ENCODE measurements at regions not wholly inside any gene's neighbourhood (a gene's known extent, or its start where the extent isn't known, plus 50 kb on each side); places are given as distances from the start of the nearest gene placed in this dataset.
A peak's percentile ranks its signal among the peaks of the same experiment; 100 is the strongest.

DNA sequence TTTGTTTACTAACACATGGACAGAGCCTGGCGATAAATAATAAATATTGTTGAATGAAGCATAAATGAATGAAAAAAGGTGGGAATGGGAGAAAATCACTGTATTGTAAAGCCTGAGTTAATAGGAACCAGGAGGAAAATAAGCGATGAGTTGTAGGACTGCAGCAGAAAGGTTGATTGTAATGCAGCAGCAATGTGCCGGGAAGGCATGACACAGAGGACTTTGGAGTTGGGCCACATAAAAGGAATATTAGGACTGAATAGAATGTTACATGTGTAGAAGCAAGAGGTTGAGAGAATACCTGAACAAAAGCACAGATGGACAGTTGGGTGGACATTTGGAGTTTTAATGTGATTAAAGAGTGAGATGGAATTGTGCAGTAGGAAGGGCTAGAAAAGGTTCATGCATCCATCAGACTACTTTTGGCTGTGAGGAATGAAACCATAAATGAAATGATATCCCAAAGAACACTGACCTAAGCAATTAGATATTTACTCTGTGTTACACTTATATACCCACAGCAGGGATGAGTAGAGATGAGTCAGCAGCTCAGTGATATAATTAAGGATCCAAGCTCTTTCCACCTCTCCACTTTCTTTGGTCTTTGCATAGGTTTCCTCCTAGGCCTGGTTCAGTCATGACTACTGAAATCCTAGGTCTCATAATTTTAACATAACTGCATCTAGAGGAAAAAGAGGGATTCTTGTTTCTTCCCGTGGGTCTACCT is 55.4 kb downstream of the CCER1 start:
- no peak for DNase-seq (ENCODE audit: extremely low read depth, low read depth, low spot score)

DNA sequence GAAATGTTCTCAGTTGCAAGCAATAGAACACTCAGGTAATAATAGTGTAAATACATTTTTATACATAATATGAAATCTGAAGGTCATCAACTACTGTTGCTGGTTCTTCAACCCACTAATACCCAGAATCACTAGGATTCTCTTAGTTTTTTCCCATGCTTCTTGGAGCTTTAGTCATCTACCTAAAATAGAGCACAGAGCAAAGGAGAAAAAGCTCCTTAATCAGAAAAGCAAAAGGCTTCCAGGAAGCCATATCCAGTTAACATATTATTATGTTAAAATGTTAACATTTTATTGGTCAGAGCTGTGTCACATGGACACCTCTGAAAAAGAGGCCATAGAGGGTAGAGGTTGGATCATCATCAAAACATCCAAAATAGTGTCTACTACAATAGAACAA is 57.0 kb downstream of the CCER1 start:
- no peak for DNase-seq (ENCODE audit: extremely low read depth, low read depth, low spot score)

DNA sequence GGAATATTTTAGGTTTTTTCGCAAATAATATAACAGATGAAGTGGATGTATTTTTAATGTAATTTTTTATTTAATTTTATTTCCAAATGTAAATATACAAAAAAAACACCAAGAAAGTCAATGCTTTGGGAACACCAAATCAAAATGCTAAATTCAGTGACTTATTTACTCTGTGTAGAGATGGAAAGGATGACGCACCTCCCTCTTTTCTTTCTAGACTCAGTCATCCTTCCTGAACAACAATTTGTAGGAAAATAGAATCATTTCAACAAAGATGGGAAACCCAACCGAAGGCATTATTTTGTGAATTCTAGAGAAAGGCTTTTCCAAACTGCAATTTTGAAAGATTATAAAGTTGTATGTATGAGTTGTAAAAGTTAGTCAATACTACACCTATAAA is 57.7 kb downstream of the CCER1 start:
- DNase-seq (ENCODE audit: extremely low read depth, low read depth, low spot score) = no peak

DNA sequence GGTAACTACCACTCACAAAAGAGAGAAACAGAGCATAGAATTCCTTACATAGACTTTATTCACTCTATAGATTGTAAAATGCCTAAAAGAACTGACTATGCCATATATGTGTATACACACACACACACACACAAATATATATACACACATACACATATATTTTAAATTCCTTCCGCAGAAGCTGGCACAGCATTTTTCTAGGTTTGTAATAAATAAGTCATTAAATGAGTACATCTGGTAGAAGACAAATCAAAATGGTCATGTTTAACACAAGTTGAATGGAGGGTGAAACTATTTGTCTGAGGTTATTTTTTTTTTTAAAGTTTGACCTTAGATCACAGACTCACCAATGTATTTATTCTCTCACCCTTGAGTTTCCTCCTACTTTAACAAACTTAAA is 58.2 kb downstream of the CCER1 start:
- DNase-seq (ENCODE audit: extremely low read depth, low read depth, low spot score) = no peak

DNA sequence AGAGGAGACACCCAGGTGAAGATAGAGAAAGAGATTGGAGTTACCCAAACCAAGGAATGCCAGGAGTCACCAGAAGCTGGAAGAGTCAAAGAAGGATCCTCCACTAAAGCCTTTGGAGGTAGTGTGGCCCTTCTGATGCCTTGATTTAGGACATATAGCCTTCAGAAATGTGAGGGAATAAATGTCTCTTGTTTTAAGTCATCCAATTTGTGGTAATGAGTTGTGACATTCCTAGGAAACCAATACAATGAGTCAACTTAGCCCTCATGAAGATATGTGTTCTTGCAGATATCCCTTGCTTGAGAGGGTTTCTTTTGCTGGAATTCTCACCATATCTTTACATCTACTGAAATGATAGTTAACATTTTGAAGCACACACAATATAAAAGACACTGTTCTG is 58.8 kb downstream of the CCER1 start:
- DNase-seq (ENCODE audit: extremely low read depth, low read depth, low spot score) = no peak

DNA sequence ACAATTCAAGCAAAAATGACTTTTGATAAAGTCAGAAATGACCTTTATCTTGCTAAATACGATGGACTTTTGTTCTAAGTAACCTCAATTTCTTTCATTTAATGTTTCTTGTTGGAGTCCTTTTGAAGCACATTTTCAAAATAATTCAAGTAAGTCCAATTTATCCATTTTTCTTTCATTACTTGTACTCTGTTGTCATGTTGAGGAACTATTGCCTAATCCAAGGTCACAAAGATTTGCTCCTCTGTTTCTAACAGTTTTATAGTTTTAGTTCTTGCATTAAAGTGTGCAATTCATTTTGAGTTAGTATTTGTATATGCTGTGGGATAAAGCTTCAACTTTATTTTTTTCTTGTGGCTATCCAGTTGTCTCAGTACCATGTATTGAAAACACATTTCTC is 66.7 kb downstream of the CCER1 start:
- DNase-seq (ENCODE audit: extremely low read depth, low read depth, low spot score) = no peak

DNA sequence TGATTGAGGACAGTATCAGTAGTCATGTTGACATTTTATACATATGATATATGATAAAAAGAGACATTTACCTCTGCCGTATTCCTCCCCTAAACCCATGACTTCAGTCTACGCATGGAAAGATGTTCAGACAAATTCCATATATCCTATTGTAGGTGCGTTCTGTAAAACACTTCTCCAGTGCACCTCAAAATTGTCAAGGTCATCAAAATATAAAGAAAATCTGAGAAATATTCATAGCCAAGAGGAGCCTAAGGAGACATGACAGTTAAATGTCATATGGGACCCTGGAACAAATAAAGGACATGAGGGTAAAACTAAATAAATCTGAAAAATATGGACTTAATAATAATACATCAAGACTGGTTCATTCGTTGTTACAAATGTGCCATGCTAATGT is 71.5 kb downstream of the CCER1 start:
- no peak for DNase-seq (ENCODE audit: extremely low read depth, low read depth, low spot score)

DNA sequence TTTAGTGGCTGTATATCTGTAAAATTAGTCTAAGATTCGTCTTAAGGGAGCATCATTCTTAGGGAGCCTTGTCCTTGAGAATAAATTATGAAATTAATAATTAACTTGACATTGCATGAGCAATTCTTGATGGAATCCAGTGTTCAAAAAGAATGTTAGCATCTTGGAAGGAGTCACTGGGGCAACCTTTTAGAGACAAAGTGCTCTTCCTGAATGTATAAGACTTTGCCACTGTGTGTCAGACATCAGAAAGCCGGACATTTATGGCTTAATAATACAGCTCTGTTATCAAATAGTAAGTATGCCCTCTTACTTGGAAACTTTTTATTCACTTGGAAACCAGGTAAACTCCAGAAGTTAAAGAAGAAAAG is 83.3 kb downstream of the CCER1 start:
- DNase-seq (ENCODE audit: extremely low read depth, low read depth, low spot score) = no peak

DNA sequence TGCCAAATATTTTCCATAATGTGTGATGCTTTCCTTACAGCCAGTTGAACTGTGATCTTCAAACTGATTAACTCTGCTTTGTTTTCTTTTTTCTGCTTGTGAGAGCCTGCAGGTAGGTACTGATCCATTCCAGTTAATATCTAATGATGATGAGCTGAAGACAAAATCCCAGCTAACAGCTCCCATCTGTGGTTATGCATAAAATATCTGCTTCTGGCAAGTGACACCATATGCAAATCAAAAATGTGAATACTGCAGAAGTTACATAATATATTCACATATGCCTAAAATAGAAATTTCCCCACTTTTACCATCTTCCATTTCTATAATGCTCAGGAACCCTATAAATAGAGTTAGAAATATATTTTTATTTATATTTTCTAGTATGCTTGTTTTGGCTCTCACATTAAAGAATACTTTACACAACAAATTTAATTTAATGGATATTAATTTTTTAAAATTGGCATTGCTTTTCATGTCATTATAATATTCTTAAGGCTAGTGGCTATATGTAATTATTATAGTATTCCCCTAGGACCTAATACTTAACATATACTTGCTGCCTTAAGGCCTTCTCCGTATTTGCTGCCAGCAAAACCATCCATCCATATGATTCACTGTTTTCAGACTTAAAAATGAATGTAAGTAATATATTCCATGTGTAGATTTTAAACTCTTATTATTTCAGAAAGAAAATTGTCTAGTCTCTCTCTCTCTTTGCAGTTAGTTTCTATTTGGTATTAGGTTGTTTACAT is 83.8 kb downstream of the CCER1 start:
- DNase-seq (ENCODE audit: extremely low read depth, low read depth, low spot score) = no peak

DNA sequence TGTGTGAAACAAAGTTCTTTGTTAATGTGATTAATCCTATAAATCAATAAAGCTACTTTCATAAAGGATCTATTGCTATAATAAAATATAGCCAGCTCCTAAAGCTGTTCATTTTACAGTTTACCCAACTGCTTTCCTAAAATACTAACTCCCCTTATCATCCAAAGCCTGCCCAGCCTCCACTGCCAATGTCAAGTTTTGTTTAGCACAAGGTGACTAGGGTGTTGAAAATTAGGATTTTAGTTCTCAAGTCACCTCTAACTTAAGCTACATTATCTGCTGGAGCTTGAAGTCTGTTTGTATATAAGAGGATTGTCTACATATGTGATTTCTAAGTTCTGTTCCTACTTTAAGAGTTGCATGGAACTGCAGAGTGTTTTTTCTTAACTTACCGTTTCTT is 86.3 kb downstream of the CCER1 start:
- no peak for DNase-seq (ENCODE audit: extremely low read depth, low read depth, low spot score)

DNA sequence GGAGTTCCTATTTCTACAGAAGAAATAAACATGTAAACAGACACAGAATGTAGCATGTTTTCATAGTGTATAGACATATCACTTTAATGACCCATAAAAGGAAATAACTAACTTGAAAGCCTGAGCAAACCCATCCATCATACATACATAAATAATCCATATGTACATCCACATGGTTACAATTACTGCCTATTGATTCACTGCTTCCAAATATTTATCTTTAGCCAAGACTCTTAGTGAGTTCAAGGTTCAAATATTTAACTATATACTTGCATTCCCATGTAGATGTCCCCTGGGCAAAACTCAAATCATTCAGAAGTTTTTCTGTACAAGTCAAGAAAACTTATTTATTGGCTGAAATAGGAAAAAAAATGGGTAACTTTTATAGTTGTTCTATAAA is 95.4 kb downstream of the CCER1 start:
- no peak for DNase-seq (ENCODE audit: extremely low read depth, low read depth, low spot score)

DNA sequence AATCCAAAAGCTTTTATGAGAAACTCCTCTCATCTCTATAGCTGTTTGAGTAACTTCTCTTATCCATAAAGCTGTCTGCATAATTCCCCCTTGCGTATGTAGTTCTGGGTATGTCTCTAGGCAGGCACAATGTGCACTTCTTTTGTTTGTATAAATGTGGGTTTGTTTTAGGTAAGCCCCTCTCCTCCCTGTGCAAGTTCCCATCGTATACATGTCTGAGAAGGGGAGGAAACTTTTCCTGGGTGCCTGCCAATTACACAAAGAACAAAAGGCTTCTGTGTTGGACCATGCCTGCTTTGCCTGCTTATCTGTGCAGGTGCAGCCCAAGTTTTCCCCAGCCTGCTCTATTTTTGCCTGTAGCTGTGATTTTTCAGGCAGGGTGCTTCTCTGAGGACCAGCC is 96.7 kb downstream of the CCER1 start:
- DNase-seq (ENCODE audit: extremely low read depth, low read depth, low spot score) = no peak

DNA sequence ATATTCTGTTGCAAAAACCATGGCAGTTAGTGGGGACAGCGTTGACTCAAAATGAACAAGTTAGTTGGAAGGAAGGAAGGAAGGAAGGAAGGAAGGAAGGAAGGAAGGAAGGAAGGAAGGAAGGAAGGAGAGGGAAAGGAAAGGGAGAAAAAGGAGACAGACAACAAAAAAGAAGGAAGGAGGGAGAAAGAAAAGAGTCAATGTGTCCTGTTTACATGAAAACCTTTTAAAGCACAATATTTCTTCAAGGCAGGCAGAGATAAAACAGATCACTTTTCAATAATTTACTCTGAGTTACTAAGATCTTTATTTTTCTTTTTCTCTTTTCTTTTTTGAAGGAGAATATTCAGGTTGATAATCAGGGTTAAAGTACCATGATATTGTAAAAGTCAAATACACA is 99.4 kb downstream of the CCER1 start:
- DNase-seq (ENCODE audit: extremely low read depth, low read depth, low spot score) = no peak

DNA sequence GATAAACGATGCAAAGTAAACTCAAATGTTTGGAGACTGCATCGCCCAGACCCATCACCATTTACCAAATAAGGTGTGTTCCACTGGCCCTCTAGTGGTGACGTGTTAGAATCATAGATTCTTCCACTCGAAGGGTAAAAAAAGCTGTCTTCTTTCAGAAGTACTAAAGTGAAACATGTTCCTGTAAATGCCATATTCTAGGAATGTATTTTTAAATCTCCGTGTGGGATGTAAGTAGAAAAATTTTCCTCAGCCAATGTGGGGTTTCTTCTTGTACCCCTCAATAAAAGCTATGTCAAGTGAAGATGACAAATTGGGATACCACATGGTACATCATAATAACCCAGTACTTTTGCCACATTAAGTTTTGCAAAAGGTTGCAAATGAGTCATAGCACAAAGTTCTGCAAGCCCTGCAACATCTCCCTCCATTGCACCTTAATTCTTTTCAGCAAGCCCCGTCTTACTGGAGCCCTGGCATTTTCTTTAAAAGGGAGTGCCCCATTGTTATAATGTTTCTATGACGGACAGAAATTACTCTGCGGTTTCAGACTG is 100.8 kb downstream of the CCER1 start:
- DNase-seq (ENCODE audit: extremely low read depth, low read depth, low spot score) = peak; percentile 27

DNA sequence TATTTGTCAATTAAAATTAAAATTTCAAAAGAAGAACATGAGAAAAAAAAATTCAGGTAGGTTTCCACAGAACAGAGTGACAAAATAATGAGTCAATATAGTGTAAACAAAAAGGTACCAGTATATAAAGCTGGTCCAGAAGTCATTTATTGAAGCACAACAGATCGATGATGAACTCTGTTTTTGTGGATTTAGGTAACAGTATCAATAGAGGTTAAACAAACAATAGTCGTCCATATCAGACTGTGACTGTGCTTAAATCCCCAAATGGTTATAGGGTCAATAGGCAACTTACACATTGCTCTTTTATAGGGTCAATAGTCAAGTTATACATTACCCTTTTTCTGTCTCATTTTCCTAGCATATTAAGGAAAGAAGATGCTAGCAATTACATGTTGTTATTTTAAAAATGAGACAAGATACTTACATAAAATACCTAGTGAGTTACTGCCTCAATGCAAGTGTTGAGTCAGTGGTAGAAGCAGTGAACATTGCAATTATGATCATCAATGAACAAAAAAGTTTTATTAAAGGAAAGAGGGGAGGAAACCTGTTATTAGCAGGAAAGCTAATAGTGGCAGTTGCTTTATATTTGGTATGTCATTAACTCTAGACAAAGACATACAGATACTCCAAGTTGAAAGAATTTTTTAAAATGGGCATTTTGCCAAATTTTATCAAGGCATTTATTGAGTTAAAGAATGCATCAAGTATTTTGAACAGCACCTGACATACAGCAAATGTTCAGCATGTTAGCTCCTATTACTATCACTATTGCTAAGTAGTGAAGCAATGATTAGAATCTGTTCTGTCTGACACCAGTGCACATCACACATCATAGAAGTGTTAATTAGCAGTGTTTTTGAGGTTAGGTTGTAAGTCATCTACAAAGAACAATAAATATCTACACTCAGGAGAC is 102.9 kb downstream of the CCER1 start:
- no peak for DNase-seq (ENCODE audit: extremely low read depth, low read depth, low spot score)

DNA sequence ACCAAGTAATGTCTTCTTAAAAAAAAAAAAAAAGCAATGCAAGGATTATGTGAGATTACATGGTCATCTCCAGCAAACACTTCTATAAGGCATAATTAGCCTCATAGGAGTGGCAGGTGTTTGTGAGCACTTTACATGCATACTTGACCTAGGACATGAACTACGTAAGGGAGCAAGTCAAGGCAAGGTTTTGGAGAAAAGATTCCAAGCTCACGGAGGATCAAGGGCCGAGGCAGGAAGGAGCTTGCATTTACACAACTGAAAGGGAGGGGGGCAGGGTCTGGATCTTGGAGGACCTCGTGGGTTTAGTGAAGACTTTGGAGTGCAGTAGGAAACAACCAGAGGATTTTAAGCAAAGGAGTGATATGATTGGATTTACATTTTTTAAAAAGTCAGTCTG is 112.5 kb downstream of the CCER1 start:
- DNase-seq (ENCODE audit: extremely low read depth, low read depth, low spot score) = no peak

DNA sequence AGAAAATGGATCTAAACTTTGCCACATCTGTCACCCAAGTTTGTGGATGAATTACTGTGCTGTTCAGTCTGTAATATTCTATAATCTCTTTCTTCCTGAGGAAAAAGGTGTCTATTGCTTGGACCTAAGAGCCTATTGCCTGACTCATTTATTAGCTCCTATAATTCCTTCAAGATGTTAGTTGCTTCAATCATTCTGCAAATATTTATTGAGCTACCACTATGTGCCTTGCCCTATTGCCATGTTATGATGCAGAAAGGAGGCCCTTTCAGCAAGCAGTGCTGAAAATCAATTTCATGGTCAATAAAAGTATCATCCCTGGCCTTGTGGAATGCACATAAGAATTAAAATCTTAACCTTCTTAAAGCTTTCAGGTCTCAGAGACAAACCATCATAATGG is 113.6 kb downstream of the CCER1 start:
- no peak for DNase-seq (ENCODE audit: extremely low read depth, low read depth, low spot score)

DNA sequence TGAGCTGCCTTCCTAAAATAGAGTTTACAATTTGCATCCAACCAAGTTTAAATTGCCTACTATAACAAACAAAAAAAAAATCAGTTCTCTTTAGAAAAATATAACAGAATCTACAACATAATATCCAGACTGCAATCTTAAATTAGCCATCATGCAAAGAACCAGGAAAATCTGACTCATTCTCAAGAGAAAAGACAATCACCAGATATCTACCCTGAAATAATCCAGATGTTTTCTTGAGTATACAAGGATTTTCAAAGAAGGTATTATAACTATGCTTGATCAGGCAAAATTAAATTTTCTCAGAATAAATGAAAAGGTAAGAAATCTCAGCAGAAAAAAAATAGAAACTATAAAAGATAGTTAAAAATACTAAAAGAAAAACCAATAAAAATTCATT is 115.6 kb downstream of the CCER1 start:
- no peak for DNase-seq (ENCODE audit: extremely low read depth, low read depth, low spot score)

DNA sequence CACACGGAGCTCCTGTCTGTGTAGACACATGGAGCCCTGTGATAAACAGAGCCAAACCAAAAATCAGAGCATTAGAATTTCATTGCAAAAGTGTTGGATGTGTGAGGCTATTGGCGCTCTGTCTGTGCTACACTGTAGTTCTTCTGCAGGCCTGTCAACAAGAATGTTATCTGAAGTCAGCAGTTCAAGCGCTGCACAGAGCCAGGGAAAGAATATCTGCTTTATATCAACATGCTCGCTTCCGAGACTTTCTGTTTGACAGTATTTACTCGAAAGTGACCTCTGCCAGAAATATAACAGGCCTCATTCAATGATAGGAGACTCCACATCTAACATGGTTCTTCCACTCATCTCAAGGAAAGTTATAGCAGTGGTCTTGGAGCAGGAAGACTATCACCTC is 118.3 kb downstream of the CCER1 start:
- no peak for DNase-seq (ENCODE audit: extremely low read depth, low read depth, low spot score)

DNA sequence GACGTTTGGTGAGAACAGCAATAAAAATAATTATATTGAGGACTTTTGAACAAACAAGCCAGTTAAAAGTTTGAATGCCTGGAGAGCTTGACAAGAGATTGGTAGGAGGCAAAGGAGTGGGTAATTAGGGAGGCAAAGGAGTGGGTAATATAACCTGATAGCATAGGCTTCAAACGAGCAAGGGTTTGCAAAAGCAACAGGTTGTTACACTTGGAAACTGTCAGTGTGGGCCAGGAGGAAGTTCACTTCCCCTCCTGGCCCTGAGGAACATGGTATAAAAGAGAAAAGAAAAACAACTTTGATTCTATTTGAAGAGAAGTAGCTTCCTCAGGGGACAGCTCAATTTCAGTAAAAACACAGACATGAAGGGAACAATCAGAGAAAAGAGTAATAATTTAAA is 121.7 kb downstream of the CCER1 start:
- DNase-seq (ENCODE audit: extremely low read depth, low read depth, low spot score) = no peak

DNA sequence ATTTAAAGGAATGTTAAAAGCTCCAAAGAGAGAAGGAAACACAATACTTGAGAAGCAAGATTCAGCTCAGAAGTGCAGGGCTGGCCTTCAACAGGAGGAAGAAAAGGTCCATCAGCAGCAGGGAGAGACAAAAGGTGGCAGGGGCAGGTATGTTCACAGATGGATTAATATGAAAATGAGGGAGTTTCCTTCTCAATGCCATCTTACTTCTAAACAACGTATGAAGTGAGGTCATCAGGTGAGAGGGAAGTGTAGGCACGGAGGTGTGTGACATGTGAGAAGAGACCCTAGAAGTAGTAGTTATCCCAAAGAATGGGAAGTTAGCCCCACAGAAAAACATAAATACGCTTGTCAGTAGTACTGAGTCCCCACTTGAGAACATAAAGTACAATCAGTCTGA is 122.5 kb downstream of the CCER1 start:
- DNase-seq (ENCODE audit: extremely low read depth, low read depth, low spot score) = no peak

Measured in glomerular endothelial cell (primary cell).